K562 (cell line): ENCODE measurements at regions not wholly inside any gene's neighbourhood (a gene's known extent, or its start where the extent isn't known, plus 50 kb on each side); places are given as distances from the start of the nearest gene placed in this dataset.

Source experiments
- ATAC-seq: fragments of 200-7000 bp; cut with Tn5 transposase; 3 replicates; pipeline ENCODE4 v1.9.1; 2020; ENCODE audit warnings: moderate library complexity
- BruUV-seq: library from RNA; stranded (reverse); fragments of 400-500 nt; replicated peaks from 2 replicates; lab custom pipeline; 2021; lab: Mats Ljungman, UMichigan
- CTCF ChIA-PET: fragments of 300-600 bp; formaldehyde crosslinking; extraction: SDS; loops from one replicate; lab custom pipeline; 2021; ENCODE audit warnings: low intra/inter-chr PET ratio; lab: Yijun Ruan, JAX
- POLR2A ChIA-PET: fragments of 300-600, 350-650 bp; sonication (Branson Sonifier 250); formaldehyde crosslinking; extraction: SDS; loops from one replicate; lab custom pipeline; 2021; ENCODE audit warnings: antibody characterized with exemption, inconsistent platforms; lab: Yijun Ruan, JAX
- DNase-seq, 4 experiments: peaks; one replicate each; pipeline versions ENCODE4 v3.0.0 to v3.0.0-alpha.2; 2011 to 2018; ENCODE audit warnings: low spot score in 3 of 4, mixed read lengths in 3 of 4; ENCODE audit errors: extremely low read depth in 1 of 4
- FAIRE-seq: peaks from 2 replicates; lab custom pipeline; 2011; peaks lifted over from hg19 to GRCh38; lab: Jason Lieb, UNC
- H2AFZ ChIP-seq: 2 replicates; pipeline ENCODE4 v1.6.0; 2011; ENCODE audit warnings: low read depth, low read length, control low read depth, inconsistent platforms
- H3K27ac ChIP-seq: fragments of 200-600 bp; 3 replicates; pipeline ENCODE4 v1.8.0; 2011; ENCODE audit warnings: low read depth, mild to moderate bottlenecking, control low read depth, inconsistent platforms, low read length, moderate library complexity, mixed read lengths; ENCODE audit errors: extremely low read depth
- H3K27me3 ChIP-seq, 2 experiments: fragments of 300-600 bp in 1 of 2; 2 replicates in 1 of 2; 3 replicates in 1 of 2; pipeline versions ENCODE4 v1.6.0 to v1.8.0; 2011; ENCODE audit warnings: inconsistent platforms in 2 of 2, low read length in 2 of 2, mild to moderate bottlenecking in 1 of 2, mixed read lengths in 1 of 2, moderate library complexity in 1 of 2; ENCODE audit not compliant: control insufficient read depth in 2 of 2, insufficient read depth in 2 of 2
- H3K36me3 ChIP-seq: fragments of 300-600 bp; 3 replicates; pipeline ENCODE4 v1.8.0; 2011; ENCODE audit warnings: mild to moderate bottlenecking, low read length, inconsistent platforms; ENCODE audit not compliant: control insufficient read depth, insufficient read depth
- H3K4me1 ChIP-seq, 2 experiments: fragments of 200-600 bp in 1 of 2; replicated peaks in 1 of 2; 2 replicates in 1 of 2; 3 replicates in 1 of 2; pipeline versions ENCODE4 v1.5.1 to v1.8.0; 2011; ENCODE audit warnings: inconsistent platforms in 2 of 2, low read length in 2 of 2, mild to moderate bottlenecking in 1 of 2, mixed read lengths in 1 of 2, moderate library complexity in 1 of 2; ENCODE audit not compliant: control insufficient read depth in 2 of 2, insufficient read depth in 2 of 2
- H3K4me2 ChIP-seq: 2 replicates; pipeline ENCODE4 v1.6.1; 2011; ENCODE audit warnings: low read length, control low read depth, inconsistent platforms, mixed read lengths; ENCODE audit not compliant: insufficient read depth
- H3K4me3 ChIP-seq: fragments of 200-600 bp; sonication (generic), shearing (Covaris generic); 2 replicates; pipeline ENCODE4 v1.5.1; 2016; ENCODE audit warnings: control low read depth, inconsistent platforms
- H3K79me2 ChIP-seq: fragments of 200-600 bp; 3 replicates; pipeline ENCODE4 v1.8.0; 2011; ENCODE audit warnings: low read length, inconsistent platforms; ENCODE audit not compliant: control insufficient read depth, insufficient read depth
- H3K9ac ChIP-seq, 2 experiments: 2 replicates each; pipeline versions ENCODE4 v1.6.0 to v1.6.1; 2011; ENCODE audit warnings: low read depth in 2 of 2, low read length in 2 of 2, control low read depth in 1 of 2, inconsistent platforms in 1 of 2, mild to moderate bottlenecking in 1 of 2, mixed read lengths in 1 of 2; ENCODE audit not compliant: insufficient read depth in 1 of 2
- H3K9me1 ChIP-seq: one replicate; pipeline ENCODE4 v1.6.0; 2011; ENCODE audit warnings: inconsistent platforms, mild to moderate bottlenecking, low read length, moderate library complexity; ENCODE audit not compliant: control insufficient read depth, insufficient read depth
- H3K9me3 ChIP-seq: replicated peaks from 2 replicates; pipeline ENCODE4 v1.5.1; 2011; ENCODE audit warnings: low read depth, low read length, inconsistent platforms; ENCODE audit not compliant: control insufficient read depth, insufficient read depth
- H4K20me1 ChIP-seq: replicated peaks from 2 replicates; pipeline ENCODE4 v1.6.1; 2011; ENCODE audit warnings: low read length, inconsistent platforms, mixed read lengths; ENCODE audit not compliant: control insufficient read depth, insufficient read depth
- PTRF ChIP-seq: fragments of 450-650 bp; IDR thresholded peaks from 2 replicates; pipeline ENCODE4 v1.6.1; 2016; ENCODE audit warnings: mild to moderate bottlenecking, missing genetic modification characterization, missing compliant biosample characterization
- ZNF133 ChIP-seq: fragments of 250-450 bp; sonication (Bioruptor Pico); IDR thresholded peaks from 2 replicates; pipeline ENCODE4 v1.4.0; 2020; ENCODE audit warnings: mild to moderate bottlenecking
- whole genome bisulfite sequencing: fragments of 100-300 bp; shearing (Covaris generic); methylation state at CpG from one replicate; pipeline ENCODE4 v1.1.6; 2016; ENCODE audit warnings: low coverage, mixed read lengths; ENCODE audit not compliant: insufficient coverage; ENCODE audit errors: missing lambda C conversion rate; 5-methylcytosine and 5-hydroxymethylcytosine counted together
- in situ Hi-C: fragments of 300-500 bp; cut with MboI; formaldehyde crosslinking; loops from 4 replicates; pipeline ENCODE4 v1.15.0; 2018; ENCODE audit warnings: inconsistent platforms, mixed read lengths
- intact Hi-C: fragments of 100-400 bp; cut with micrococcal nuclease; formaldehyde crosslinking; loops from 2 replicates; pipeline ENCODE4 v1.14.2; 2022
- TF ChIP-seq, protein P1 (sequence below): sonication (generic); formaldehyde crosslinking; IDR thresholded peaks from 2 replicates; pipeline ENCODE4 v1.8.0; 2023; ENCODE audit warnings: mild to moderate bottlenecking, missing genetic modification reagents

DNA sequence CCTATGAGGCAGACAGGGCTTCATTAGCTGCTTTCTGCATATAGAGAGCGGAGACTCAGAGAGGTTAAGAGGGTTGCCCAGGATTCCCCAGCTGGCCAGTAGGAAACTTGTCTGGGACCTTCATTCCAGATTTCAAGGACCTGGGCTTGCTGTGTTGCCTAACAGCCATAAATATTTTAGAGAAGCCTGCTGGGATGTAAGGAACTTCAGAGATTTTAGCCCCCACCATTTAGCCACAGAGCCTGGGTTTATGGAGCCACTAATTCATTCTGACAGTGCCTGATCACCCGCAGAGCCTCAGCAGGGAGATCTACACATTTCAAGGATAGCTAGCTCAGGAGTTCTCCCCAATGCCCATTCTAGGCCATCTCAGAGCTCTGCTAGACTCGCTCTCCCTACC lies 56.6 kb upstream of the TRUB1 start (continued):
- no peak for TF ChIP-seq ZNF133 (CRISPR knock-in tag)
- TF ChIP-seq, protein P1, sequence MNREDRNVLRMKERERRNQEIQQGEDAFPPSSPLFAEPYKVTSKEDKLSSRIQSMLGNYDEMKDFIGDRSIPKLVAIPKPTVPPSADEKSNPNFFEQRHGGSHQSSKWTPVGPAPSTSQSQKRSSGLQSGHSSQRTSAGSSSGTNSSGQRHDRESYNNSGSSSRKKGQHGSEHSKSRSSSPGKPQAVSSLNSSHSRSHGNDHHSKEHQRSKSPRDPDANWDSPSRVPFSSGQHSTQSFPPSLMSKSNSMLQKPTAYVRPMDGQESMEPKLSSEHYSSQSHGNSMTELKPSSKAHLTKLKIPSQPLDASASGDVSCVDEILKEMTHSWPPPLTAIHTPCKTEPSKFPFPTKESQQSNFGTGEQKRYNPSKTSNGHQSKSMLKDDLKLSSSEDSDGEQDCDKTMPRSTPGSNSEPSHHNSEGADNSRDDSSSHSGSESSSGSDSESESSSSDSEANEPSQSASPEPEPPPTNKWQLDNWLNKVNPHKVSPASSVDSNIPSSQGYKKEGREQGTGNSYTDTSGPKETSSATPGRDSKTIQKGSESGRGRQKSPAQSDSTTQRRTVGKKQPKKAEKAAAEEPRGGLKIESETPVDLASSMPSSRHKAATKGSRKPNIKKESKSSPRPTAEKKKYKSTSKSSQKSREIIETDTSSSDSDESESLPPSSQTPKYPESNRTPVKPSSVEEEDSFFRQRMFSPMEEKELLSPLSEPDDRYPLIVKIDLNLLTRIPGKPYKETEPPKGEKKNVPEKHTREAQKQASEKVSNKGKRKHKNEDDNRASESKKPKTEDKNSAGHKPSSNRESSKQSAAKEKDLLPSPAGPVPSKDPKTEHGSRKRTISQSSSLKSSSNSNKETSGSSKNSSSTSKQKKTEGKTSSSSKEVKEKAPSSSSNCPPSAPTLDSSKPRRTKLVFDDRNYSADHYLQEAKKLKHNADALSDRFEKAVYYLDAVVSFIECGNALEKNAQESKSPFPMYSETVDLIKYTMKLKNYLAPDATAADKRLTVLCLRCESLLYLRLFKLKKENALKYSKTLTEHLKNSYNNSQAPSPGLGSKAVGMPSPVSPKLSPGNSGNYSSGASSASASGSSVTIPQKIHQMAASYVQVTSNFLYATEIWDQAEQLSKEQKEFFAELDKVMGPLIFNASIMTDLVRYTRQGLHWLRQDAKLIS: no peak
- TF ChIP-seq, all 486 proteins: peak for 0

DNA sequence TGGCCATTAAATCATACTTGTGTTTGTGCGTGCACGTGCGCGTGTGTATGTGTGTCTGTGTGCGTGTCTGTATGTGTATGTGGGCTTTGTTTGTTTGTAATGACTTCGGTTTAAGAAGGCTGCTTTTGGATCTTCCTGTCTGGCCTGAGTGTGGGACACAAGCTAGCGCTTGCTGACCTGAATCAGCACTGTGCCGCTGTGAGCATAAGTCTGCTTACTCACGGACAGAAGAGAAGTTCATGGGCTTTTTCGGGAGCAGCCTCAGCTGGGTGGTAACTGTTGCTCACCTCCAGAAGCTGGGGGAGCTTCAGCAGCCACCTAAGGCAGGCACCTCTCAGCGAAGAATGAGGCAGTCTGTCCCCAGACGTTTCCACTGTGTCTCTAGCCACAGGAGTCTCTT lies 56.1 kb upstream of the TRUB1 start:
- no TSS peak for BruUV-seq
- Histone ChIP-seq H3K27ac (no peak overlapping the region), H3K79me2 (no peaks in the 10 kb centered on the region), H3K36me3 (no peaks in the 10 kb centered on the region), H3K9ac (no peak overlapping the region), H3K9me1 (no peaks in the 10 kb centered on the region)
- ChIA-PET CTCF (no interaction called here), POLR2A (no interaction called here)
- no peak for DNase-seq
- in situ Hi-C loops: loop anchor here (25.0 kb wide), 1 partner anchor 230 kb away; no protein-coding TSS in a partner anchor
- no peak for ATAC-seq
- WGBS: 1% methylated on average over 10 of the region's 12 CpGs
- TF ChIP-seq PTRF: no peak
- TF ChIP-seq, all 486 proteins: peak for 0
- no peaks in the 10 kb centered on the region for H4K20me1 ChIP-seq
- peaks cover 0 to under 1% of the 10 kb centered on the region in 2 experiments; a peak in 2 of 5 replicates for H3K4me1 ChIP-seq
- no peak for FAIRE-seq
- no peak overlapping the region for H3K4me2 ChIP-seq
- H3K27me3 ChIP-seq: peaks cover 0 to 8% of the 10 kb centered on the region in 2 experiments; a peak in 2 of 5 replicates
- no peaks in the 10 kb centered on the region for H3K9me3 ChIP-seq
- no peak overlapping the region for H2AFZ ChIP-seq
- H3K4me3 ChIP-seq: no peak overlapping the region
- intact Hi-C loops: no loop called here
